Left lung (tissue), 4 donors: ENCODE measurements at regions not wholly inside any gene's neighbourhood (a gene's known extent, or its start where the extent isn't known, plus 50 kb on each side); places are given as distances from the start of the nearest gene placed in this dataset.
"Not testable (repeated sequence)": the region's sequence is repeated elsewhere in the genome, so short reads cannot be mapped to it uniquely, and the experiment has no call there.

Source experiments
- ATAC-seq: fragments of 200-7000 bp; cut with Tn5 transposase; one replicate; pipeline ENCODE4 v1.9.1; 2020; ENCODE audit warnings: moderate library complexity
- DNase-seq, 4 donors: peaks; one replicate each; pipeline ENCODE4 v3.0.0-alpha.2; 2013 to 2020
- H3K27ac ChIP-seq, 2 donors: fragments of 200-600 bp; sonication (generic) in 1 of 2; one replicate each; pipeline versions ENCODE4 v1.5.0 to v1.8.0; 2020 to 2021
- H3K27me3 ChIP-seq, 2 donors: fragments of 200-600 bp; sonication (generic) in 1 of 2; one replicate each; pipeline versions ENCODE4 v1.5.0 to v1.8.0; 2020 to 2021
- H3K36me3 ChIP-seq, 2 donors: fragments of 200-600 bp; sonication (generic) in 1 of 2; one replicate each; pipeline versions ENCODE4 v1.5.0 to v1.8.0; 2020 to 2021
- H3K4me1 ChIP-seq, 2 donors: fragments of 200-600 bp; one replicate each; pipeline ENCODE4 v1.8.0; 2021
- H3K4me3 ChIP-seq, 2 donors: fragments of 200-600 bp; sonication (generic) in 1 of 2; one replicate each; pipeline versions ENCODE4 v1.5.0 to v1.8.0; 2020 to 2021; ENCODE audit warnings: mild to moderate bottlenecking in 1 of 2
- H3K9me3 ChIP-seq, 2 donors: fragments of 200-600 bp; sonication (generic) in 1 of 2; one replicate each; pipeline versions ENCODE4 v1.5.0 to v1.8.0; 2020 to 2021
- intact Hi-C, 2 donors: fragments of 100-400 bp; cut with DNase I; formaldehyde crosslinking; loops; one replicate each; pipeline versions ENCODE4 v1.11.2 to v1.14.2; 2022
- donor health status: DM: no; HTN: yes; CAD: no.
- donor health status: DM: no; HTN: no; CAD: no.

- H3K9me3 ChIP-seq, H3K4me1 ChIP-seq, ATAC-seq, H3K27me3 ChIP-seq, H3K36me3 ChIP-seq, intact Hi-C loops, H3K4me3 ChIP-seq, DNase-seq, H3K27ac ChIP-seq: not testable (repeated sequence)
Measured at GRCh38 chr16:29340235-29340634, 66.3 kb downstream of the NPIPB11 start.

- ATAC-seq, result peak; percentile 21
- H3K27me3 ChIP-seq, H3K27ac ChIP-seq, intact Hi-C loops, H3K4me1 ChIP-seq, DNase-seq, H3K36me3 ChIP-seq, H3K4me3 ChIP-seq, H3K9me3 ChIP-seq: not testable (repeated sequence)
Measured at GRCh38 chr16:29338821-29339700, 67.5 kb downstream of the NPIPB11 start.

- H3K9me3 ChIP-seq, H3K36me3 ChIP-seq, ATAC-seq, H3K27me3 ChIP-seq, H3K27ac ChIP-seq, H3K4me3 ChIP-seq, intact Hi-C loops, H3K4me1 ChIP-seq: not testable (repeated sequence)
- peak in 1 of 4 donors; percentile 54 for DNase-seq
Measured at GRCh38 chr16:29337385-29337901, 69.1 kb downstream of the NPIPB11 start.

DNA sequence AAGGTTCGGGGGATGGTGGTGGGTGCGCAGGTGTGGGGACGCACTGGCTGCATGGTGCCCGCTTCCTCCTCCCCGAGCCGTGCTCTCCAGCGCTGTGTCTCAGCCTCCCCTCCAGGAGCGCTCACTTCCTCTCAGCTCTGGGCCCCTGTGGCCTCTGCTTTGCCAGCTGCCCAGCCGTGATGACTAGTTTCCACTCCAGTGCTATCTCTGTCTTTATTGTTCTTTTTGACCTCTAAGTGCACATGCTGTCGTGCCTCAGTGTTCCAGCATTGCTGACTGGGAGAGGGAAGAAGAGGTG, 71.0 kb downstream of the NPIPB11 start:
- H3K27ac ChIP-seq, intact Hi-C loops, H3K4me3 ChIP-seq, H3K9me3 ChIP-seq, H3K36me3 ChIP-seq, H3K4me1 ChIP-seq, DNase-seq, H3K27me3 ChIP-seq: not testable (repeated sequence)
- peak; percentile 70 for ATAC-seq

GRCh38 chr16:29334776-29335548, 71.5 kb downstream of the NPIPB11 start:
- ATAC-seq, H3K9me3 ChIP-seq, H3K4me3 ChIP-seq, H3K27ac ChIP-seq, intact Hi-C loops, H3K27me3 ChIP-seq, H3K36me3 ChIP-seq, H3K4me1 ChIP-seq: not testable (repeated sequence)
- DNase-seq, result peak in 1 of 4 donors; percentile 57

- intact Hi-C loops, H3K27ac ChIP-seq: not testable (repeated sequence)
Measured at GRCh38 chr16:29333492-29334097, 72.9 kb downstream of the NPIPB11 start.

DNA sequence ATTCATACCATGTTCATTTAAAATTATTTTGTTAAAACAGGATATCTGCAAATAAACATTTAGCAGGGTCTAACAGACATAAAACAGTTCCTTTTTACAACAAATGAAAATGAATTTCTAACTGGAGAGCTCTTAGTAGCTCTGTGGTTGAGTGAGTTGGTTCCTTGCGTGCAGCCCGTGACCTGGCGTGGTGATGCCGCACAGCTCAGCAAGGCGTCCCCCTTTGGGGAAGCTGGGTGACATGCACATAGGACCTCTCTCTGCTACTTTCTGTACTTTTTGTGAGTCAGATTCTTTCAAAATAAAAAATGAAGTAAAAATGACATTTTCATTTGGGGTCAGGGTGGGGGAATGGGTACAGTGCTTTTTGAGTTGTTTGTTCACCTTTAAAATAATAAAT, 75.9 kb downstream of the NPIPB11 start:
- intact Hi-C loops, H3K27ac ChIP-seq, DNase-seq, H3K4me1 ChIP-seq, H3K27me3 ChIP-seq, H3K9me3 ChIP-seq, H3K4me3 ChIP-seq, ATAC-seq: not testable (repeated sequence)
- H3K36me3 ChIP-seq, result peaks cover 0 to 11% of the 10 kb centered on the region in 2 donors

More at GRCh38 chr16:29333492-29334097, 72.9 kb downstream of the NPIPB11 start:
- ATAC-seq, H3K4me1 ChIP-seq, H3K27me3 ChIP-seq, H3K36me3 ChIP-seq, DNase-seq, H3K4me3 ChIP-seq, H3K9me3 ChIP-seq: not testable (repeated sequence)

- H3K36me3 ChIP-seq, result peaks cover 0 to 11% of the 10 kb centered on the region in 2 donors
- ATAC-seq, intact Hi-C loops, H3K27ac ChIP-seq, H3K9me3 ChIP-seq, H3K4me3 ChIP-seq, DNase-seq, H3K27me3 ChIP-seq, H3K4me1 ChIP-seq: not testable (repeated sequence)
Measured at GRCh38 chr16:29328528-29328927, 78.0 kb downstream of the NPIPB11 start.

- H3K27me3 ChIP-seq, H3K27ac ChIP-seq, intact Hi-C loops, H3K4me3 ChIP-seq, H3K9me3 ChIP-seq, DNase-seq, H3K4me1 ChIP-seq: not testable (repeated sequence)
- H3K36me3 ChIP-seq, result peaks cover 0 to 11% of the 10 kb centered on the region in 2 donors
- ATAC-seq, result peak; percentile 43
Measured at GRCh38 chr16:29327631-29328408, 78.7 kb downstream of the NPIPB11 start.

DNA sequence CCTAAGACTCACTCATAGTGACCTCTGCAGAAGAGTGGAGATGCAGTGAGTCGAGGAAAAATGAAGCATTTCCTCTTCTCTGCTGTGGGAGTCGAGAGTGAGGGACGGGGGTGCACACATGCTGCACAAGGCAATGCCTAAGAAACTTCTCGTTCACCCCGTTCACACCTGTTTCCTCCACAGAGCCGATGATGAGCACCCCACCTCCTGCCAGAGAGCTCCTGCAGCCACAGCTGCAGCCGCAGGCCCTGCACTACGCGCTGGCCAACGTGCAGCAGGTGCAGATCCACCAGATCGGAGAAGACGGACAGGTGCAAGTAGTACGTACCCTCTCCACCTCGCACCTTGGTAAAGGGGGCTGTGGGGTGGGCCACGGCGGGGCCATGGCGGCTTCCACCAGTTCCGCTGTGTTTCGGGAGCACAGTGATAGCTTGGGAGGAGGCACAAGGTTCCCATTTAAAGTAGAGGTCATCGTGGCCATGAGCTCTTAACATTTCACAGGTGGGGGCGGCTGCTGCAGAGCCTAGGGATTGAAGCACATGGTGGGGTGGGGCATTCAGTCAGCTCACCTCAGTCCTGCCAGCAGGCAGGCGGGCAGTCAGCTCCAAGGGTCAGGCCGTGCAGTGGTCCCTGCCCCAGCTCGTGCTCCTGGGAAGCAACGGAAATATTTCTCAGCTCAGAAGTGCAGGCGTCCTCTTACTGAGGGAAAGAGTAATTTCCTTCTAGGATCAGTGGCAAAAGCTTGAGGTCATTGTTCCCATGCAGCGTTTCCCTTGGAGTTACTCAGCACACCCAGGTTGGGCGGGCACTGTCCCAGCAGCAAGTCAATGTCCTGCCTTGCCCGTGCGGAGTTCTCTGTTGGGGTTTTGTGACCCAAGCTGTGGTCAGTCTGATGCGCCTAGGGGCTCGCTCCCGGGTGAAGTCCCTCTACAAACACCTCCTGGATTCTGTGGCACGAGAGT, 80.1 kb downstream of the NPIPB11 start:
- H3K27me3 ChIP-seq, ATAC-seq, H3K4me3 ChIP-seq, H3K27ac ChIP-seq, H3K9me3 ChIP-seq, intact Hi-C loops, DNase-seq, H3K4me1 ChIP-seq: not testable (repeated sequence)
- H3K36me3 ChIP-seq, result peaks cover 0 to 11% of the 10 kb centered on the region in 2 donors

- H3K36me3 ChIP-seq, H3K4me1 ChIP-seq, intact Hi-C loops, H3K9me3 ChIP-seq, ATAC-seq, H3K27ac ChIP-seq, H3K4me3 ChIP-seq, DNase-seq, H3K27me3 ChIP-seq: not testable (repeated sequence)
Measured at GRCh38 chr16:29323725-29324124, 82.8 kb downstream of the NPIPB11 start.
